KOPT-K1 (cell line): ENCODE measurements at regions not wholly inside any gene's neighbourhood (a gene's known extent, or its start where the extent isn't known, plus 50 kb on each side); places are given as distances from the start of the nearest gene placed in this dataset.

Experiments
- H3K27ac ChIP-seq: fragments of 200-600 bp; sonication (generic); 2 replicates; pipeline ENCODE4 v1.5.1; 2016; ENCODE audit warnings: antibody characterized with exemption, mild to moderate bottlenecking, low read depth, low read length; ENCODE audit not compliant: poor library complexity, severe bottlenecking
- H3K36me3 ChIP-seq: fragments of 200-600 bp; sonication (generic); 2 replicates; pipeline ENCODE4 v1.5.1; 2017; ENCODE audit warnings: antibody characterized with exemption, mild to moderate bottlenecking, low read length, moderate library complexity; ENCODE audit not compliant: insufficient read depth
- H3K9me3 ChIP-seq: fragments of 200-600 bp; sonication (generic); 2 replicates; pipeline ENCODE4 v1.5.1; 2017; ENCODE audit warnings: antibody characterized with exemption, low read length, mild to moderate bottlenecking; ENCODE audit not compliant: insufficient read depth, poor library complexity, severe bottlenecking

GRCh38 chr1:244963231-244963826, 99.0 kb upstream of the HNRNPU start:
- Histone ChIP-seq H3K9me3 (no peaks in the 10 kb centered on the region), H3K27ac (no peak overlapping the region), H3K36me3 (no peaks in the 10 kb centered on the region)

GRCh38 chr1:244962130-244962529, 97.8 kb upstream of the HNRNPU start:
- Histone ChIP-seq H3K36me3 (no peaks in the 10 kb centered on the region), H3K27ac (no peak overlapping the region), H3K9me3 (no peaks in the 10 kb centered on the region)

DNA sequence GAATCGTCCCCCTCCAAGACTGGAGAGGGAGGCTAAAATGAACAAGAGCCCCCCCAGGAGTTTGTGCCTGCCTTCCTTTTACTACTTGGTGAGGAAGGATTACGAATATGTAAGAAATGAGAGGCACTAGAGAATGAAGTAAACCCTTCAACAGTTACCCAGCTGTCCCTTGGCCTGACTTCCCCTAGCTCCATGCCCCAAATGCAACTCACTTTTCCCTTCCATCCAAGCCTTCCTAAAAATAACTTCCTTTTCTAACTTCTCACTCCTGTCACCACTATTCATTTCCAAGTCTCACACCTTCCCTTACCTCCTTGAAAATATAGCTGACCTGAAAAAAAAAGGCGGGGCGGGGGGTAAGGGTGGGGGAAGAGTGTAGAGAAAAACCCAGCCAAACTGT, 96.6 kb upstream of the HNRNPU start:
- no peaks in the 10 kb centered on the region for H3K9me3 ChIP-seq
- H3K36me3 ChIP-seq, result no peaks in the 10 kb centered on the region
- H3K27ac ChIP-seq, result no peak overlapping the region

GRCh38 chr1:244958593-244958992, 94.2 kb upstream of the HNRNPU start:
- no peaks in the 10 kb centered on the region for H3K9me3 ChIP-seq
- no peaks in the 10 kb centered on the region for H3K36me3 ChIP-seq
- no peak overlapping the region for H3K27ac ChIP-seq

DNA sequence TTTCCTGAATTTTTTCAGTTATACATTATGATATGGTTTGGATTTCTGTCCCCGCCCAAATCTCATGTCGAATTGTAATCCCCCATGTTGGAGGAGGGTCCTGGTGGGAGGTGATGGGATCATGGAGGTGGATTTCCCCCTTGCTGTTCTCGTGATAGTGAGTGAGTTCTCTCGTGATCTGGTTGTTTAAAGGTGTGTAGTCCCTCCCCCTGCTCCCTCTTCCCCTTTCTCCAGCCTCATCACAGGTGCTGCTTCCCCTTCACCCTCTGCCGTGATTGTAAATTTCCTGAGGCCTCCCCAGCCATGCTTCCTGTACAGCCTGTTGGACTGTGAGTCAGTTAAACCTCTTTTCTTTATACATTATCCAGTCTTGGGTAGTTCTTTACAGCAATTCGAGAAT, 93.2 kb upstream of the HNRNPU start:
- no peaks in the 10 kb centered on the region for H3K9me3 ChIP-seq
- H3K36me3 ChIP-seq, result no peaks in the 10 kb centered on the region
- no peak overlapping the region for H3K27ac ChIP-seq

DNA sequence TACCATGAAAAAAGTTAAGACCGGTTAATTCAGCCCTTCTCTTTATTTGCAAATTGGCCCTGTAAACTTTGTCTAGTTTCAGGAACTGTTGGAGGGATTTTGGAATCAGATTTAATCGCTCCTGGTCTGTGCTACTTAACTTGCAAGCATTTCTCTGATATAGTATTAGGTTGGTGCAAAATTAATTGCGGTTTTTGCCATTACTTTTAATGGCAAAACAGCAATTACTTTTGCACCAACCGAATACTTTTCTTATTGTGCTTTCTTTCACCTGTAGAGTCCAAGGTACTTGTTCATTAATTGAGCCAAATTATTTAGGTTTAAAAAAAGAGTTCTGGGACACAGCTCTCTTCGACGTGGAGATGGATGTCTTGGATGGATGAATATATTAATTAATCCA, 92.8 kb upstream of the HNRNPU start:
- no peak overlapping the region for H3K27ac ChIP-seq
- H3K9me3 ChIP-seq, result no peaks in the 10 kb centered on the region
- no peaks in the 10 kb centered on the region for H3K36me3 ChIP-seq

DNA sequence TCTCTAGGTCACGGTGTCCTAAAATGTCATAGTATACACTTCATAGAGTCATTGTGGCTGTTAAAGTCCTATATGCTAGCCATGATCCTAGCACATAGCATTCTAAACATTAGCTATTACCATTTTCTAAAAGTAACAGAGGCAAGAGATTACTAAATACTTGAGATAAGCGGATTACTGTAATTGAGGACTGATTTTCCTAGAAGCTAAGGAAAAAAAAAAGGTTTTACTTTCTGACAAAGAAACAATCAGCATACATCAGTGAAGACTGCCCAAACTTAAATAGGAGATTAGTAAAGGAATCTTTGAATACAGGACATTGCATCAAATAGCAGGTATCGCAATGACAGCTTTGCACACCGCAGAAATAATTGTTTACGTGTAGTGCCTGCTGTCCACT, 91.3 kb upstream of the HNRNPU start:
- no peaks in the 10 kb centered on the region for H3K36me3 ChIP-seq
- H3K9me3 ChIP-seq, result no peaks in the 10 kb centered on the region
- no peak overlapping the region for H3K27ac ChIP-seq

DNA sequence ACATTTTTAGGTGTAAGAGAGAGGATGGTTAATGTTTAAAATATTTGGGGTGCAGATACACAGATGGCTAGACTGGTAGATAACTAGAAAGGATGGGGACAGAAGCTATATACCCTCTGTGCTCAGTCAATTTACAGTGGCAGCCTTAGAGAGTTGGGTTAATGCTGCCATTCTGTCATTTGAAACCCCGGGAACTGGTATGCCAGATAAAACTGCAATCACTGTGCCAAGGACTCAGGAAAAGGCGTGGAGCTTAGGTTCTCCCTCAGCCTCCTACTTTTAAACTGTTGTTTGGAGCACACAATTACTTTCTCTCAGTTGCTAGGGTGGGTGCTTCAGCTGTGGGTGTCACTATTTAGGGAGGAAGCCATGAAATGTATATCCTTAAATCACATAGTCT, 90.0 kb upstream of the HNRNPU start:
- no peaks in the 10 kb centered on the region for H3K9me3 ChIP-seq
- no peak overlapping the region for H3K27ac ChIP-seq
- no peaks in the 10 kb centered on the region for H3K36me3 ChIP-seq

DNA sequence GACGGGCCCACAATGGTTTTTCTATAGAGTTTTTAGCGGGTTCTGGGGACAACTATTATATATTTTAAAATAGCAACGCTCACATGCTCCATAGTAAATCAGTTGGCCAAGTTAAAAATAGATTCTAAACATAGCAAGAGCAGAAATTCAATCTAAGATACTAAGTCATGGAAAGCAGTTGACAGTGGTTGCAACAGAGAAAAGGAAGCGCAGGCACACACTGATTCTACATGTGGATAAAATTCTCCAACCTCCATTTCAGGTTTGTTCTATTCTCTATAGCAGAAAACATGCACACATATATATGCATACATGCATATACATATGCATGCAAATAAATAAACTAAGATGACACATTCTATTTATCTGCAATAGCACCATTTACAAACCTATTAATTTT, 89.6 kb upstream of the HNRNPU start:
- Histone ChIP-seq H3K27ac (no peak overlapping the region), H3K9me3 (no peaks in the 10 kb centered on the region), H3K36me3 (no peaks in the 10 kb centered on the region)

DNA sequence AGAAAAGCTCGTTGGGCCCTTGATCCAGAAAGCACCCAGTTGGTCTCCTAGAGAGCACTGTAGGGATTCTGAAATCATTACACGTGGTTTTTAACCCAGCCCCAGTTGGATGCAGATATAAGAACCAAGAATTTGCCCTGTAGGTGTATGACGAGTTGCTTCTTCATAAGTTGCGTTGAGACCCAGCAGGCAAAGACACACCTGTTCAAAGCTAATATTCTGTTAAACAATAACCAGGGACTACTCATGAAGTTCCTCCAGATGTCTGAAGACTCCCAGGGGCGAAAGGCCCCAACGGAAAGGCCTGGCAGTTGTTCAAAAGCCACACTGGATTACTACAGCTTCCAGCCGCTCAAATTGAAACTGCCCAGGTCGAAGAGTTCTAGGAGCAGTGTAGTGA, 88.6 kb upstream of the HNRNPU start:
- no peaks in the 10 kb centered on the region for H3K36me3 ChIP-seq
- no peaks in the 10 kb centered on the region for H3K9me3 ChIP-seq
- H3K27ac ChIP-seq, result no peak overlapping the region

GRCh38 chr1:244952280-244952933, 88.1 kb upstream of the HNRNPU start:
- Histone ChIP-seq H3K36me3 (no peaks in the 10 kb centered on the region), H3K9me3 (no peaks in the 10 kb centered on the region), H3K27ac (no peak overlapping the region)

GRCh38 chr1:244948416-244948815, 84.1 kb upstream of the HNRNPU start:
- Histone ChIP-seq H3K36me3 (no peaks in the 10 kb centered on the region), H3K27ac (no peak overlapping the region), H3K9me3 (no peaks in the 10 kb centered on the region)

GRCh38 chr1:244945109-244945671, 80.8 kb upstream of the HNRNPU start:
- no peaks in the 10 kb centered on the region for H3K9me3 ChIP-seq
- H3K27ac ChIP-seq, result no peak overlapping the region
- no peaks in the 10 kb centered on the region for H3K36me3 ChIP-seq

GRCh38 chr1:244941121-244941520, 76.8 kb upstream of the HNRNPU start:
- H3K27ac ChIP-seq, result no peak overlapping the region

GRCh38 chr1:244937099-244937498, 72.8 kb upstream of the HNRNPU start:
- Histone ChIP-seq H3K36me3 (no peaks in the 10 kb centered on the region), H3K27ac (no peak overlapping the region), H3K9me3 (no peaks in the 10 kb centered on the region)

More at GRCh38 chr1:244941121-244941520, 76.8 kb upstream of the HNRNPU start:
- Histone ChIP-seq H3K36me3 (no peaks in the 10 kb centered on the region), H3K9me3 (no peaks in the 10 kb centered on the region)
